GM19351 (cell line): ENCODE measurements at regions not wholly inside any gene's neighbourhood (a gene's known extent, or its start where the extent isn't known, plus 50 kb on each side); places are given as distances from the start of the nearest gene placed in this dataset.

ENCODE experiments used
- ATAC-seq: cut with Tn5 transposase; IDR thresholded peaks from one replicate; pipeline ENCODE4 v1.9.1; 2021; ENCODE audit warnings: mild to moderate bottlenecking, moderate library complexity; ENCODE audit not compliant: unreplicated experiment

- no peak for ATAC-seq
These were observed 54.9 kb downstream of the NKX2-1 start for GRCh38 chr14:36465178-36465577.

GRCh38 chr14:36462890-36463289 lies 57.1 kb downstream of the NKX2-1 start:
- ATAC-seq, result no peak

GRCh38 chr14:36455241-36455627 lies 64.8 kb downstream of the NKX2-1 start:
- ATAC-seq, result no peak

GRCh38 chr14:36454599-36455240 lies 65.3 kb downstream of the NKX2-1 start:
- ATAC-seq, result no peak

- ATAC-seq, result no peak
These were observed 67.2 kb downstream of the NKX2-1 start for GRCh38 chr14:36452860-36453259.

- no peak for ATAC-seq
These were observed 68.5 kb downstream of the NKX2-1 start for GRCh38 chr14:36451310-36452065.

- no peak for ATAC-seq
These were observed 69.5 kb downstream of the NKX2-1 start for GRCh38 chr14:36450550-36450949.

- no peak for ATAC-seq
These were observed 70.1 kb downstream of the NKX2-1 start for GRCh38 chr14:36449903-36450302.

- ATAC-seq, result no peak
These were observed 76.7 kb downstream of the NKX2-1 start for GRCh38 chr14:36443374-36443773.

- ATAC-seq, result no peak
These were observed 77.2 kb downstream of the NKX2-1 start for GRCh38 chr14:36442824-36443241.

- ATAC-seq, result no peak
These were observed 78.7 kb downstream of the NKX2-1 start for GRCh38 chr14:36441283-36441682.

GRCh38 chr14:36439766-36440165 lies 80.3 kb downstream of the NKX2-1 start:
- ATAC-seq, result no peak

GRCh38 chr14:36438883-36439282 lies 81.1 kb downstream of the NKX2-1 start:
- no peak for ATAC-seq

GRCh38 chr14:36430662-36431084 lies 89.4 kb downstream of the NKX2-1 start:
- no peak for ATAC-seq

GRCh38 chr14:36430169-36430568 lies 89.9 kb downstream of the NKX2-1 start:
- no peak for ATAC-seq

GRCh38 chr14:36429692-36430091 lies 90.3 kb downstream of the NKX2-1 start:
- no peak for ATAC-seq

GRCh38 chr14:36428350-36428749 lies 91.7 kb downstream of the NKX2-1 start:
- no peak for ATAC-seq

- ATAC-seq, result no peak
These were observed 93.2 kb downstream of the NKX2-1 start for GRCh38 chr14:36426836-36427235.

GRCh38 chr14:36426113-36426512 lies 93.9 kb downstream of the NKX2-1 start:
- no peak for ATAC-seq

- no peak for ATAC-seq
These were observed 95.4 kb downstream of the NKX2-1 start for GRCh38 chr14:36424478-36425102.

- no peak for ATAC-seq
These were observed 96.6 kb downstream of the NKX2-1 start for GRCh38 chr14:36423430-36423829.

- ATAC-seq, result no peak
These were observed 99.8 kb upstream of the MBIP start for GRCh38 chr14:36420149-36420687.
